Stomach smooth muscle (tissue), 2 donors: ENCODE measurements at regions not wholly inside any gene's neighbourhood (a gene's known extent, or its start where the extent isn't known, plus 50 kb on each side); places are given as distances from the start of the nearest gene placed in this dataset.

Experiments used
- H3K27ac ChIP-seq: one replicate; pipeline ENCODE4 v1.7.0; 2013; ENCODE audit warnings: mild to moderate bottlenecking, low read length, inconsistent platforms
- H3K27me3 ChIP-seq, 2 donors: one replicate each; pipeline ENCODE4 v1.7.0; 2013; ENCODE audit warnings: low read length in 2 of 2; ENCODE audit not compliant: insufficient read depth in 2 of 2, control insufficient read depth in 1 of 2
- H3K36me3 ChIP-seq, 2 donors: one replicate each; pipeline ENCODE4 v1.7.0; 2013; ENCODE audit warnings: low read length in 2 of 2; ENCODE audit not compliant: control insufficient read depth in 2 of 2, insufficient read depth in 2 of 2
- H3K4me1 ChIP-seq: one replicate; pipeline ENCODE4 v1.7.0; 2013; ENCODE audit warnings: low read length; ENCODE audit not compliant: control insufficient read depth, insufficient read depth
- H3K4me3 ChIP-seq, 2 donors: one replicate each; pipeline ENCODE4 v1.7.0; 2013; ENCODE audit warnings: low read length in 2 of 2
- H3K9ac ChIP-seq, 2 donors: one replicate each; pipeline ENCODE4 v1.7.0; 2013; ENCODE audit warnings: low read length in 2 of 2, mild to moderate bottlenecking in 1 of 2
- H3K9me3 ChIP-seq, 2 donors: one replicate each; pipeline ENCODE4 v1.7.0; 2013; ENCODE audit warnings: low read length in 2 of 2; ENCODE audit not compliant: control insufficient read depth in 2 of 2
- donor health status: healthy.
- donor health status: Pancreatic carcinoma.

DNA sequence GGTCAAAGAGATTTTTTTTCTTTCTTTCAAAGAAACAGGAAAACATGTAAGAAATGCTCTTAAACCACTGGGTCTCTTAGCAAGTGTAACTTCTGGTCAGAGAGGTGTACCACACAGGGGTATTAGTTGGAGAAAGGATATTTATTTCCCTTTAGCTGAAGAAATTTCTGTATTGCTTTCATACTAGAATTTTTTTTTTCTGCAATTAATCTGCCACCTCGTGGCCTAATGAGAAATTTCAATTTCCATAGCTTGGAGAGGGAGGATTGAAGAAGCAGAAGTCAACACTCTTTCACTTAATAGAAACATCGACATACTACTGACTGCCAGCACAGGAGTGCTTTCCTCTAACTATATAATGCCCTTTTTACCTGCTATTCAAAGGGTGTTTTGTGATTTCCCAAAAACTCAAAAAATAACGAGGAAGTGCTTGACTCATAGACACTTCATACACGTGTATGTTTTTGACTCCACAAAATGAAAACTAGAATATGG is 177.6 kb upstream of the NAMPT start:
- Histone ChIP-seq H3K4me1 (peaks cover 6% of the 10 kb centered on the region), H3K36me3 (no peaks in the 10 kb centered on the region), H3K9me3 (no peaks in the 10 kb centered on the region), H3K27ac (no peak overlapping the region), H3K4me3 (no peak overlapping the region), H3K27me3 (no peaks in the 10 kb centered on the region), H3K9ac (no peak overlapping the region)

DNA sequence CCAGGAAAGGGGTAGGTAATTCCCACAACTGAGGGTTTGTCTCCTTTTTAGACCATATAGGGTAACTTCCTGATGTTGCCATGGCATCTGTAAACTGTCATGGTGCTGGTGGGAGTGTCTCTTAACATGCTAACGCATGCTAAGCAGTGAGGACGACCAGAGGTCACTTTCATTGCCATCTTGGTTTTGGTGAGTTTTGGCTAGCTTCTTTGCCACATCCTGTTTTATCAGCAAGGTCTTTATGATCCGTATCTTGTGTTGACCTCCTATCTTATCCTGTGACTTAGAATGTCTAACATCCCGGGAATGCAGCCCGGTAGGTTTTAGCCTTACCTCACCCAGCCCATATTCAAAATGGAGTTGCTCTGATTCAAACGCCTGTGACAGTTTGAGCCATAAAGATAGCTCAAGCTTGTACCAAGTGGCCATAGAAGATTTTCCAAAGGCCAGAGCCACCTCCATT is 176.0 kb upstream of the NAMPT start:
- Histone ChIP-seq H3K36me3 (no peaks in the 10 kb centered on the region), H3K27ac (no peak overlapping the region), H3K27me3 (no peaks in the 10 kb centered on the region), H3K9ac (no peak overlapping the region), H3K4me3 (no peak overlapping the region), H3K4me1 (peaks cover 6% of the 10 kb centered on the region), H3K9me3 (no peaks in the 10 kb centered on the region)

DNA sequence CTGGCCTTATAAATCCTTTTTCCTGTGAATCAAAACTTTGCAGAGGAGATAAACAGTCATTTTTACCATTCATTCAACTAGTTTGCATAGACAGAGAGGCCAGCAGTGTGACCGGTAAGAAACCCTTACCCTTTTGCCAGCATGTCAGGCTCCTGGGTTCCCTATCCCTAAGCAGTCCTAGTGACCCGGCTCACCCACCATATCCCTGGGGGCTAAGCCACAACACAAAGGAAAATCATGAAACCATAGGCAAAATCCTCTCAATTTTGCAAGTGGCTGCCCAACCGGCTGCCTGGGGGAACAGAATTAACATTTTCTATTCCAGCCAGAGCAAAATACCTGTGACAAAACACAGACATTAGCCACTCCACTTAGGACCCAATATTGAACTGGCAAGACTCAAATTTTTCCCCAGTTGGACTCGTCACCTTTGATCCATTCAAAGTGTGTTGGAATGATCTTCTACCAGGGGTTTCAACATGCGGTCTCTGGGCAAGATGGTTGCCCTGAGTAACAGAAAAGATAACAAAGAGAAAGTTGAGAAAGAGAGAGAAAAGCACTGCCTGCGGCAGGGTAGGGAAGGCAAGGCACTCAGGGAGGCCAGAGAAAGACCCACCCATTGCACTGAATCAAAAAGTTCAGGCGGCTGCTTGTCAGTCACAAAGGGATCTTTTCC is 174.8 kb upstream of the NAMPT start:
- no peaks in the 10 kb centered on the region for H3K9me3 ChIP-seq
- no peak overlapping the region for H3K27ac ChIP-seq
- H3K27me3 ChIP-seq = no peaks in the 10 kb centered on the region
- H3K4me1 ChIP-seq = no peaks in the 10 kb centered on the region
- no peak overlapping the region for H3K9ac ChIP-seq
- H3K4me3 ChIP-seq = no peak overlapping the region
- no peaks in the 10 kb centered on the region for H3K36me3 ChIP-seq

DNA sequence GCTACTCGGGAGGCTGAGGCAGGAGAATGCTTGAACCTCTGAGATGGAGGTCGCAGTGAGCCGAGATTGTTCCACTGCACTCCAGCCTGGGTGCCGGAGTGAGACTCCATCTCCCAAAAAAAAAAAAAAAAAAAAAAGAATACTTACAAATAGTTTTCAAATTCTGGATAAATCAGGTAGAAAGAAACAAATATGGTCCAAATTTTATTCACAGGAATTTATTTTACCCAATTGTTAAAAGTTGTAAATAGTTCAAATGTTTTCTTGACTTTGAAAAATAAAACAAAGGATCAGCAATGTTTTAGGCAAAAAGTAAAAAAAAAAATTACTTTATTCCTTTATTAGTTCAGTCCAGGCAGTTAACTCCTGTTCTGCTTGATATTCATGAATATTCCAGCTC is 172.9 kb upstream of the NAMPT start:
- no peaks in the 10 kb centered on the region for H3K36me3 ChIP-seq
- no peak overlapping the region for H3K4me3 ChIP-seq
- no peak overlapping the region for H3K9ac ChIP-seq
- no peaks in the 10 kb centered on the region for H3K9me3 ChIP-seq
- H3K27ac ChIP-seq = no peak overlapping the region
- no peaks in the 10 kb centered on the region for H3K27me3 ChIP-seq
- H3K4me1 ChIP-seq = no peaks in the 10 kb centered on the region

DNA sequence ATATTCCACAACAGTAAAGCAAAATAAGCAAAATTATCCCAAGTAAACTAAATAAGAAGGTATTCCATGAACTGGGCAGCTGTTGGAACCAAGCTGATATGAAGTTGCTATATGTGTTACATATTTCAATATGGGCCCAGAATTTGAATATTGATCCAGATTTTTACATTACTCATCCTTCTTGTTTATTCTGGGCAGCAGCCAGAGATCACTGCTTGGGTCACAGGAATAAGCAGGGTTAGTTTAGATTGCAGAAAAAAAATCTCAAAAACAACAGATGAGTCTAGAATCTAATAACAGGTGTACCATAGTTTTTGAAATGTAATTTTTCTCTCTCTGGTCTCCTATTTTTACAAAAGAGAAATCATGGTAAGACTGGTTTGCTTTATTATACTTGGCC is 171.5 kb upstream of the NAMPT start:
- H3K4me3 ChIP-seq = no peak overlapping the region
- H3K27me3 ChIP-seq = no peaks in the 10 kb centered on the region
- no peaks in the 10 kb centered on the region for H3K9me3 ChIP-seq
- no peaks in the 10 kb centered on the region for H3K36me3 ChIP-seq
- H3K27ac ChIP-seq = no peak overlapping the region
- H3K4me1 ChIP-seq = no peaks in the 10 kb centered on the region
- no peak overlapping the region for H3K9ac ChIP-seq

DNA sequence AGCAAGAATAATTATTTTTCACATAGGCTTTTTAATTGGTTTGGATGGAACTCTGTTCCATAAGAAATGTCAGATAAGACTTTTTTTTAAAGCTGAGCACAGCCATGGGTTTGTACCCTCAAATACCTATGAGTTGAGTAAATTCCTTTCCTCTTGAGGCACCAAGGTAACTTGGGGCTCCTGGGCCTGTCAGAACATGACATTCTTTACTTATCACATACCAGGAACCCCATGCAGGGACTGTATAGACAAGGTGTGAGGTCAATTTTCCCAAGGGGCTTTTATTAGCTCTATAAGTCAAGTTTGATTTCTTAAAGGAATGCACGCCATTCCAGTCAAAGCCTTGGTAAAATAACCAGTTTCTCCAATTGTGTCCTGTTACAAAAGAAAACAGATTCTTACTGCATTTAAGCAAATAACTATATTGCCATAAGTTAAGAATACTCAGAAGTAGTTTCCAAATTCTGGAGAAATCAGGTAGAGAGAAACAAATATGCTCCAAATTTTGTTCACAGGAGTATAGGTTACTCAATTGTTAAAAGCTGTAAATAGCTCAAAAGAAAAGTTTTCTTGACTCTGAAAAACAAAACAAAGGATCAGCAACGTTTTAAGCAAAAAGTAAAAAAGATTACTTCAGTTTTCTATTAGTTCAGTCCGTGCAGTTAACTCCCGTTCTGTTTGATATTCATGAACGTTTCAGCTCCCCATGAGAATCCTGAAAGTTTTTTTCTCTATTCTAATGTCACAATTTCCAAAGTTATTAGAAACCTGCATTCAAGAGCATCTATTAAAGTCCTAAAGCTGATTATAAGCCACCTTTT is 167.5 kb upstream of the NAMPT start:
- Histone ChIP-seq H3K36me3 (no peaks in the 10 kb centered on the region), H3K9ac (no peak overlapping the region), H3K9me3 (no peaks in the 10 kb centered on the region), H3K27me3 (no peaks in the 10 kb centered on the region), H3K27ac (no peak overlapping the region), H3K4me1 (no peaks in the 10 kb centered on the region), H3K4me3 (no peak overlapping the region)

DNA sequence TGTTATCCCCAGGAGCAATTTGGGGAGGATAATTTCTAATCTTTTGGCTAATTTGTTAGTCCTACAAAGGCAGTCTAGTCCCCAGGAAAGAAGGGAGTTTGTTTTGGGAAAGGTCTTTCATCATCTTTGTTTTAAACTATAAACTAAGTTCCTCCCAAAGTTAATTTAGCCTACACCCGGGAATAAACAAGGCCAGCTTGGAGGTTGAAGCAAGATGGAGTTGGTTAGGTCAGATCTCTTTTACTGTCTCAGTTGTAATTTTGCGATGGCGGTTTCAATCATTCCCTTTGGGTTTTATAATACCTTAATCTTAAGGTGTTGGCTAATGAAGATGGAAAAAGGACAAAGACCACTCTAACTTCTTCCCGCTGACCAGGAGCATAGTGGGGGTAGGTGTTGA is 166.4 kb upstream of the NAMPT start:
- H3K36me3 ChIP-seq = no peaks in the 10 kb centered on the region
- H3K9ac ChIP-seq = no peak overlapping the region
- no peaks in the 10 kb centered on the region for H3K4me1 ChIP-seq
- no peak overlapping the region for H3K27ac ChIP-seq
- no peaks in the 10 kb centered on the region for H3K27me3 ChIP-seq
- no peak overlapping the region for H3K4me3 ChIP-seq
- H3K9me3 ChIP-seq = no peaks in the 10 kb centered on the region

DNA sequence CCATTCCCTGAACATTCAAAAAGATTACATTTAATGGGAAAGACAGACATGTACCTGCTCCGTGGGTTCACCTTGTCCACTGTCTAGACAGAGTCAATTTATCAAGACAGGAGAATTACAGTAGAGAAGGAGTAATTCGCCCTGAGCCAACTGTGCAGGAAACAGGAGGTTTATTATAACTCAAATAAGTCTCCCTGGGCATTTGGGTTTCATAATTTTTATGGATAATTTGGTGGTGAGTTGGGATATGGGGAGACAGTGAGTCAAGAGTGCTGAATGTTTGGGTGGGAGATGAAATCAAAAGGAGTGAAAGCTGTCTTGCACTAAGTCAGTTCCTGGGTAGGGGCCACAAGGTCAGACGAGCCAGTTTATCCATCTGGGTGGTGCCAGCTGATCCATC is 165.9 kb upstream of the NAMPT start:
- Histone ChIP-seq H3K4me3 (no peak overlapping the region), H3K27me3 (no peaks in the 10 kb centered on the region), H3K27ac (no peak overlapping the region), H3K9ac (no peak overlapping the region), H3K36me3 (no peaks in the 10 kb centered on the region), H3K9me3 (no peaks in the 10 kb centered on the region), H3K4me1 (no peaks in the 10 kb centered on the region)

DNA sequence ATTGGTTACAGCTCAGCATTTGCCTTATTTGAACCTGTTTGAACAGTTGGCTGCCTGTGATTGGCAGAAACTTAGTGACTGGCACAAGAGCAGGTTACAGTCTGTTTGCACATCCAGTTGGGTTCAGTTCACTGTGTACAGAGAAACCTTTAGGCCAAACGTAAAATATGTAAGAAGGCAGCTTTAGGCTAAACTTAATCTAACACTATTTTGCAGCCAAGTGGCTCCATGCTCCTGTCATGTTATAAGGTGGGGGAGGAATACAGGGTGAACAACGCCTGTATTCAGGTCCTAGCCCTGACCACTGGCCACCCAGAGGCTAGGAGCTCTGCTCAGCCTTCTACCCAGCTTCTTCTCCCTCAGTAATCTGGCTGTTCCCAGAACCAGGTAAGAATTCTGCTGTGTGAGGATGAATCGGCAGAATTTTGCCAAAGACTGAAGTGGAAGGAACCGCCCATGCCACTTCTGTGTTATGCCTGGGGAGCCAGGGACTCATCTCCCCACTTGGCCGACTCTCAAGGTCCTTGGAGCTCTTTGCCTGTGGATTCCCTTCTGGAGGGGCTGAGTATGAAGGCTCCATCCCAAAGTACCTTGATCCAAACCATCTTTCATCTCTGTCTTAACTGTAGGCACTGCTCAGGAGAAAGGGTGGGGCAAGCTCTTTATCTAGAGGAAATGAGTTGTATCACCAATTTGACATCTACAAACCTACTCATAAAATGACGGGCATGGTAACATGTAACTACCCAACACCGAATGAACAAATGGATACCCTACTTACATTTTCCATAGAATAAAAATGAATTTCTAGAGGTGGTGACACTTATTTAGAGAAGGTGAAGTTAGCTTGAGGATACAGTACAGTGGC is 164.4 kb upstream of the NAMPT start:
- Histone ChIP-seq H3K27ac (no peak overlapping the region), H3K9ac (no peak overlapping the region), H3K27me3 (no peaks in the 10 kb centered on the region), H3K4me3 (no peak overlapping the region), H3K4me1 (no peaks in the 10 kb centered on the region), H3K36me3 (no peaks in the 10 kb centered on the region), H3K9me3 (no peaks in the 10 kb centered on the region)

DNA sequence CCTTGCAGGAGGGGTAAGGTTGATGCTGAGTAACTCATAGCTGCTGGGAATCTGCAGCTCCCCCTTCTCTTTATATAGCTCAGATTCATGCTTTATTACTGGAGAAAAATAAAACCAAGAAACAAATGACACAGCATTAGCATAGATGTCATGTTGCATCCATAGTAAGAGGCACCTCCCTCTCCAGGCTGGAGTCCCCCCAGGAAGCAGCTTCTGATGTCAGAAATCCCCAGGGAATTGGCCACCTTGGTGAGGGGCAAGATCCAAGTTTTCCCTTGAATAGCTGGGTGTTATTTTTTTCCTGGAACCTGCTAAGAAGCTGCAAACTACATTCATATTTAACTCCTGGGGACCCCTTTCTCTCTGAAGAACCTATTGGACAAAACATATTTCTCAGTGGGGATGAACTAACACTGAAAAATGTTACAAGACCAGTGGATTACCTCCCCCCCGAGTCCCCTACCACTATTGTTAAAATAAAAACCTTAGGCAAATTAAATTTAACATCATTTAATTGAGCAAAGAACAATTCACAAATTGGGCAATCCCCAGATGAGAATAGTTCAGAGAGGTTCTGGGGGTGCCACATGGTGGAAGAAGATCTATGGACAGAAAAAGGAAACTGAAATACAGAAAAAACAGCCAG is 163.7 kb upstream of the NAMPT start:
- Histone ChIP-seq H3K9me3 (no peaks in the 10 kb centered on the region), H3K4me1 (no peaks in the 10 kb centered on the region), H3K36me3 (no peaks in the 10 kb centered on the region), H3K27me3 (no peaks in the 10 kb centered on the region), H3K4me3 (no peak overlapping the region), H3K27ac (no peak overlapping the region), H3K9ac (no peak overlapping the region)
